PC-9 (cell line): ENCODE measurements at regions not wholly inside any gene's neighbourhood (a gene's known extent, or its start where the extent isn't known, plus 50 kb on each side); places are given as distances from the start of the nearest gene placed in this dataset.

Experiments
- EZH2 ChIP-seq: fragments of 200-600 bp; sonication (generic); IDR thresholded peaks from 2 replicates; pipeline ENCODE4 v1.8.0; 2017; ENCODE audit warnings: antibody characterized with exemption, low read depth
- TF ChIP-seq, protein P1 (sequence below): fragments of 200-600 bp; sonication (generic); conservative IDR thresholded peaks from 2 replicates; pipeline ENCODE4 v1.6.1; 2017; ENCODE audit warnings: mixed run types, antibody characterized with exemption, mild to moderate bottlenecking, moderate library complexity

GRCh38 chr16:87074641-87075318, 242.4 kb downstream of the C16orf95 start:
- TF ChIP-seq, protein P1, sequence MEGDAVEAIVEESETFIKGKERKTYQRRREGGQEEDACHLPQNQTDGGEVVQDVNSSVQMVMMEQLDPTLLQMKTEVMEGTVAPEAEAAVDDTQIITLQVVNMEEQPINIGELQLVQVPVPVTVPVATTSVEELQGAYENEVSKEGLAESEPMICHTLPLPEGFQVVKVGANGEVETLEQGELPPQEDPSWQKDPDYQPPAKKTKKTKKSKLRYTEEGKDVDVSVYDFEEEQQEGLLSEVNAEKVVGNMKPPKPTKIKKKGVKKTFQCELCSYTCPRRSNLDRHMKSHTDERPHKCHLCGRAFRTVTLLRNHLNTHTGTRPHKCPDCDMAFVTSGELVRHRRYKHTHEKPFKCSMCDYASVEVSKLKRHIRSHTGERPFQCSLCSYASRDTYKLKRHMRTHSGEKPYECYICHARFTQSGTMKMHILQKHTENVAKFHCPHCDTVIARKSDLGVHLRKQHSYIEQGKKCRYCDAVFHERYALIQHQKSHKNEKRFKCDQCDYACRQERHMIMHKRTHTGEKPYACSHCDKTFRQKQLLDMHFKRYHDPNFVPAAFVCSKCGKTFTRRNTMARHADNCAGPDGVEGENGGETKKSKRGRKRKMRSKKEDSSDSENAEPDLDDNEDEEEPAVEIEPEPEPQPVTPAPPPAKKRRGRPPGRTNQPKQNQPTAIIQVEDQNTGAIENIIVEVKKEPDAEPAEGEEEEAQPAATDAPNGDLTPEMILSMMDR, result no peak
- TF ChIP-seq EZH2, result no peak
